Memory B cell (primary cell): ENCODE measurements at regions not wholly inside any gene's neighbourhood (a gene's known extent, or its start where the extent isn't known, plus 50 kb on each side); places are given as distances from the start of the nearest gene placed in this dataset.

Experiments
- ATAC-seq: fragments of 150-1000 bp; cut with Tn5 transposase; 2 replicates; pipeline ENCODE4 v1.10.0; 2021; ENCODE audit warnings: low read depth, mild to moderate bottlenecking, moderate library complexity
- DNase-seq, 2 donors: peaks; one replicate each; pipeline ENCODE4 v3.0.0; 2022; ENCODE audit warnings: low spot score in 2 of 2
- H3K27ac Mint-ChIP-seq: one replicate; pipeline ENCODE4 v1.8.0; 2022; ENCODE audit warnings: mild to moderate bottlenecking, moderate library complexity, mixed read lengths
- H3K27me3 Mint-ChIP-seq: one replicate; pipeline ENCODE4 v1.8.0; 2022; ENCODE audit warnings: mixed read lengths
- H3K36me3 Mint-ChIP-seq: one replicate; pipeline ENCODE4 v1.8.0; 2022; ENCODE audit warnings: mild to moderate bottlenecking, mixed read lengths
- H3K4me1 Mint-ChIP-seq: one replicate; pipeline ENCODE4 v1.8.0; 2022; ENCODE audit warnings: mixed read lengths
- H3K4me3 Mint-ChIP-seq: one replicate; pipeline ENCODE4 v1.8.0; 2022; ENCODE audit warnings: mild to moderate bottlenecking, moderate library complexity, mixed read lengths
- H3K9me3 Mint-ChIP-seq: one replicate; pipeline ENCODE4 v1.8.0; 2022; ENCODE audit warnings: mixed read lengths

DNA sequence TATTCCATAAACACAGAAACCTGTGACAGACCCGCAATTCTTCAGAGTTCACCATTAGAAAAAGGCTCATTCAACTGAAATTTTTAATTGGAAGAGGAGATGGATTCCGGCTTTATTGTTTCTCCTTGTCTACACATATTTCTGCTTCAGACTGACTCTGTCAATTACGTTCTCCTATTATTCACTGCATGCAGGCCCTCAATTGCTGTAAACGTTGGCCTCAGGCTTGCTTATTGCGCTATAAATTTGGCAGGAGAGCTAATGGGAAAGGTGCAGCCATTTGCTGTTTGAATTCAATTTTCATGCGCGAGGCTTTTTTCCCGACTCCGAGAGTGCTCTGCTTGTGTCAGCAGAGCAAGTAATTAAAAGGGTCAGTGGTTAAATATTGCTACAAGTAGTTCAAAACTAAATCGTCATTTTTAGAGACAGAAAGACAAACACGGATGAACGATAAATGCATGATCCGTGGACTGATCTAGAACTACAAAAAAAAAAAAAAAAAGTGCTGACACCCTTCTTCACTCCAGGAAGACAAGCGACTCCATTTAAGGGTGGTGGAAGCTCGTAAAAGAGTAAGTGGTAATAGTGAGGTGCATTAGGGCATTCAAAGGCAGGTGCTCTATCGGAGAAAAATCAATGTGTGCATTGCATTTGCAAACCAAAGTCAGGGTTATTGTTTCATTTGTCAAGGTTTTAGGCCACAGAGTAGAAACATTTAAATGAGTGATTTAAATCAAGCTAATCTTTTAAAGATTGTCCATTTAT lies 841.6 kb upstream of the FRG1 start:
- H3K27ac Mint-ChIP-seq: no peak overlapping the region
- ATAC-seq (no peak), DNase-seq (no peak)
- H3K4me3 Mint-ChIP-seq: no peak overlapping the region
- no peaks in the 10 kb centered on the region for H3K36me3 Mint-ChIP-seq
- peaks cover 1% of the 10 kb centered on the region for H3K9me3 Mint-ChIP-seq
- no peaks in the 10 kb centered on the region for H3K27me3 Mint-ChIP-seq
- H3K4me1 Mint-ChIP-seq: no peaks in the 10 kb centered on the region

GRCh38 chr4:189113389-189113888 lies 827.2 kb upstream of the FRG1 start:
- no peaks in the 10 kb centered on the region for H3K9me3 Mint-ChIP-seq
- no peaks in the 10 kb centered on the region for H3K27me3 Mint-ChIP-seq
- no peaks in the 10 kb centered on the region for H3K4me1 Mint-ChIP-seq
- H3K27ac Mint-ChIP-seq: no peak overlapping the region
- no peaks in the 10 kb centered on the region for H3K36me3 Mint-ChIP-seq
- H3K4me3 Mint-ChIP-seq: no peak overlapping the region
- ATAC-seq (no peak), DNase-seq (no peak)

GRCh38 chr4:189117426-189117825 lies 823.2 kb upstream of the FRG1 start:
- no peak for ATAC-seq
- peaks cover 4% of the 10 kb centered on the region for H3K9me3 Mint-ChIP-seq

GRCh38 chr4:189121336-189121735 lies 819.3 kb upstream of the FRG1 start:
- Mint-ChIP-seq H3K36me3 (no peaks in the 10 kb centered on the region), H3K9me3 (peaks cover 7% of the 10 kb centered on the region), H3K27ac (no peak overlapping the region), H3K27me3 (no peaks in the 10 kb centered on the region), H3K4me3 (no peak overlapping the region), H3K4me1 (no peaks in the 10 kb centered on the region)
- ATAC-seq (no peak), DNase-seq (no peak)

More at GRCh38 chr4:189117426-189117825, 823.2 kb upstream of the FRG1 start:
- Mint-ChIP-seq H3K4me3 (no peak overlapping the region), H3K36me3 (no peaks in the 10 kb centered on the region), H3K4me1 (no peaks in the 10 kb centered on the region), H3K27me3 (no peaks in the 10 kb centered on the region), H3K27ac (no peak overlapping the region)
- no peak for DNase-seq

GRCh38 chr4:189124149-189124758 lies 816.4 kb upstream of the FRG1 start:
- Mint-ChIP-seq H3K27ac (no peak overlapping the region), H3K36me3 (no peaks in the 10 kb centered on the region), H3K9me3 (peaks cover 7% of the 10 kb centered on the region), H3K27me3 (no peaks in the 10 kb centered on the region), H3K4me3 (no peak overlapping the region), H3K4me1 (no peaks in the 10 kb centered on the region)
- ATAC-seq: no peak
- DNase-seq: no peak

DNA sequence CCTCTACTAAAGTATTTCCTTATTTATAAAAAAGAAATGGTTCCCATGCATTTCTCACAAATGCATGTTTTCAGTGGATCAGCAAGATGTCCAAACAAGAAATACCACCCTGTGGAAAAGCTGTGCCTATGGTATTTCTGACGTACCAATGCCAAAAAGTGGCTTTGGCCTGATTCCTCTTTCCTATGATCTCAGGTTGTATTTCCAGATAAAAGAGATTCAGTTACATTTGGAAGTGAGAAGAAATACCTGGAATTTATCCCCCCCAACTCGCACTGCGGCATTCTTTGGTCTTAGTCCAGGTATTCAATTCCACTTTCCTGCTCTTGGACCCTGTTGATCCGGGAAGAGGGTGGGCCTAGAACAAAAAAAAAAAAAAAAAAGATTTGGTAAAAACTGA lies 815.9 kb upstream of the FRG1 start:
- peaks cover 5% of the 10 kb centered on the region for H3K9me3 Mint-ChIP-seq
- no peak for DNase-seq
- H3K4me1 Mint-ChIP-seq: no peaks in the 10 kb centered on the region
- H3K27me3 Mint-ChIP-seq: no peaks in the 10 kb centered on the region
- H3K36me3 Mint-ChIP-seq: no peaks in the 10 kb centered on the region
- no peak overlapping the region for H3K27ac Mint-ChIP-seq
- no peak for ATAC-seq
- no peak overlapping the region for H3K4me3 Mint-ChIP-seq

DNA sequence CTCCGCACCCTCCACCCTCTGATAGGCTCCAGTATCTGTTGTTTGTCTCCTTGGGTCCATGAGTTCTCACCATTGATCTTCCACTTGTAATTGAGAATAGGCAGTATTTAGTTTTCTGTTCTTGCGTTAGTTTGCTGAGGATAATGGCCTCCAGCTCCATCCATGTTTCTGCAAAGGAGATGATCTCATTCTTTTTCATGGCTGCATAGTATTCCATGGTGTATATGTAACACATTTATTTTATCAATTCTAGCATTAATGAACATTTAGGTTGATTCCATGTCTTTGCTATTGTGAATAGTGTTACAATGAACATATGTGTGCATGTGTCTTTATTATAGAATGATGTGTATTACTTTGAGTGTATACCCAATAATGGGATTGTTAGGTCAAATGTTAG lies 814.6 kb upstream of the FRG1 start:
- H3K36me3 Mint-ChIP-seq: no peaks in the 10 kb centered on the region
- no peaks in the 10 kb centered on the region for H3K27me3 Mint-ChIP-seq
- H3K4me1 Mint-ChIP-seq: no peaks in the 10 kb centered on the region
- DNase-seq: no peak
- H3K4me3 Mint-ChIP-seq: no peak overlapping the region
- ATAC-seq: no peak
- peaks cover 5% of the 10 kb centered on the region for H3K9me3 Mint-ChIP-seq
- H3K27ac Mint-ChIP-seq: no peak overlapping the region

GRCh38 chr4:189128341-189128740 lies 812.3 kb upstream of the FRG1 start:
- Mint-ChIP-seq H3K4me1 (no peaks in the 10 kb centered on the region), H3K27me3 (no peaks in the 10 kb centered on the region), H3K9me3 (peaks cover 5% of the 10 kb centered on the region), H3K36me3 (no peaks in the 10 kb centered on the region), H3K27ac (no peak overlapping the region), H3K4me3 (no peak overlapping the region)
- no peak for DNase-seq
- ATAC-seq: no peak

GRCh38 chr4:189129044-189129694 lies 811.5 kb upstream of the FRG1 start:
- ATAC-seq: no peak
- no peak for DNase-seq
- H3K27ac Mint-ChIP-seq: no peak overlapping the region
- no peaks in the 10 kb centered on the region for H3K4me1 Mint-ChIP-seq
- no peaks in the 10 kb centered on the region for H3K27me3 Mint-ChIP-seq
- peaks cover 5% of the 10 kb centered on the region for H3K9me3 Mint-ChIP-seq
- H3K36me3 Mint-ChIP-seq: no peaks in the 10 kb centered on the region
- no peak overlapping the region for H3K4me3 Mint-ChIP-seq

GRCh38 chr4:189131118-189131517 lies 809.6 kb upstream of the FRG1 start:
- no peaks in the 10 kb centered on the region for H3K4me1 Mint-ChIP-seq
- ATAC-seq (no peak), DNase-seq (no peak)
- H3K36me3 Mint-ChIP-seq: no peaks in the 10 kb centered on the region
- peaks cover 5% of the 10 kb centered on the region for H3K9me3 Mint-ChIP-seq
- no peak overlapping the region for H3K4me3 Mint-ChIP-seq
- no peak overlapping the region for H3K27ac Mint-ChIP-seq
- no peaks in the 10 kb centered on the region for H3K27me3 Mint-ChIP-seq

DNA sequence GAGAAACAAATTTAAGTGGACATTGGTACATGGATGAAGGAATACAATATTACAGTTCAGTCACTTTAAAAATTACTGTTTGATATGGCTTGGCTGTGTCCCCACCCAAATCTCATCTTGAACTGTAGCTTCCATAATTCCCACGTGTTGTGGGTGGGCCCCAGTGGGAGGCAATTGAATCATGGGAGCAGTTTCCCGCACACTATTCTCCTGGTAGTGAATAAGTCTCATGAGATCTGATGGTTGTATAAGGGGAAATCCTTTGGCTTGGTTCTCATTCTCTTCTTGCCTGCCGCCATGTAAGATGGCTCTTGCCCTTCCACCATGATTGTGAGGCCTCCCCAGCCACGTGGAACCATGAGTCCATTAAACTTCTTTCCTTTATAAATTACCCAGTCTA lies 804.2 kb upstream of the FRG1 start:
- Mint-ChIP-seq H3K36me3 (no peaks in the 10 kb centered on the region), H3K27ac (no peak overlapping the region), H3K4me1 (no peaks in the 10 kb centered on the region), H3K27me3 (no peaks in the 10 kb centered on the region), H3K4me3 (no peak overlapping the region), H3K9me3 (peaks cover 3% of the 10 kb centered on the region)
- DNase-seq (no peak), ATAC-seq (no peak)

DNA sequence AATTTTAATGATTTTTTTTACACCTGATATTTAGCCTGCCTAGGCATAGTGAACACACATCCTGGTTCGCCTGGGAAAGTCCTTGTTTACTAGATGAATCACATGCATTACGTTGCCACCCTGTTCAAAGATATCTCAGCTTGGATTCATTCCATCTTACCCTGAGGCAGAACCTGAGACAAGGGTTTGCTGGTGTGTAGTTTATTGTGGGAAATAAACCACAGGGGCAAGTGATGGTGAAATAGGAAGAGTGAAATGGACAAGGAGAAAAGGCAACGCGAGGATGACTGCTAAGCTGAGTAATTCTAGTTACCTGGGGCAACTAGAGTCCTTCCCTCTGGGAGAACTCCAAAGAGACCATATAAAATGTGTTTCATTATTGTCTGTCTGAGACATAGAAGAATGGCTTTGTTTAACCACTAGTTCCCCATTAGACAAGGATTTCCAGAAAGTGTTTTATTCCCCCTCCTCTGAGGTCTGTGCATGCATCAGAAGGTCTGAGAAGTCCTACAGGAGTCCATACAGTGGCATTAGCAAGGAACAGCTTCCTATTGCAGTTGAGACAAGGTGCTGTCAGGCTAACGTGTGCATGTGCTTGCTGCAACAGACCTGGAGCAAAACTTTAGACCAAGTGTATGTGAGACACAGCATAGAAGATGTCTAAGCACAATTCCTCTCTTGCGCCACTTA lies 797.3 kb upstream of the FRG1 start:
- Mint-ChIP-seq H3K27ac (no peak overlapping the region), H3K36me3 (no peaks in the 10 kb centered on the region), H3K27me3 (no peaks in the 10 kb centered on the region), H3K9me3 (peaks cover 2% of the 10 kb centered on the region), H3K4me3 (no peak overlapping the region), H3K4me1 (no peaks in the 10 kb centered on the region)
- DNase-seq: no peak
- ATAC-seq: no peak

DNA sequence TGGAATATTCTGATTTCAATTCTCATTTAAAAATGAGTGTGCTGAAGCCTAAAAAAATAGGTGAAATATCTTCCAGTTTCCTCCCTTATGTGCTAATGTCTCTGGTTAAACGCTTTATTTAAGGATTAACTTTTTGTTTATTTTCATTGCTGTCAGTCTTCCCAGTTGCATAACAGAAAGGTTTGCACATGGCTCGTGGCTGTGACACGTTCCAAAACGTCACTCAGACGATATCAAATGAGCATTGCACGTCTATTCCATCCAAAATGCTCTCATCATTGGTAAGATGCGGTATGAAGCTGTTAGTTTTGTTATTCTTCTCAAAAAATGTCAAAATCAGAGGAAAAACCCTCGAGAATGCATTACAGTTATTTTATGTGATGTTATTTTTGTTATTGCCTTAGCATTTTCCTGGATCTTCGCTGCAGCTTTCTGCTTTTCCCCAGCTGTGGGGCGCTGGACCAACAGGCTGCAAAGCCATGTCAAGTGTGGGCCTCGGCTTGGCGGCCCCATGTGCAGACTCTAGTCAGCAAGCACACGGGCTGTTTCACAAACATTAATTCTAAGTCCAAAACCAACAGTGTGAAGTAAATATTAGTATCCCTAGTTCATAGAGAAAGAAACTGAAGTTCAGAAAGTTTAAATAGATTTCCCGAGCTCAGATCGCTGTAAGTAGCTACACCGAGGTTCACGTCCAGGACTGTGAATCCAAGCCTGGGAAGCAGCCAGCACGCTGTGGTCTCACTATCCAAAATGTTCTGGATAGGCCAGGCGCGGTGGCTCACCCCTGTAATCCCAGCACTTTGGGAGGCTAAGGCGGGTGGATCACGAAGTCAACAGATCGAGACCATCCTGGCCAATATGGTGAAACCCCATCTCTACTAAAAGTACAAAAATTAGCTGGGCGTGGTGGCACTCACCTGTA lies 793.4 kb upstream of the FRG1 start:
- H3K4me3 Mint-ChIP-seq: no peak overlapping the region
- no peak for ATAC-seq
- H3K27me3 Mint-ChIP-seq: no peaks in the 10 kb centered on the region
- H3K4me1 Mint-ChIP-seq: no peaks in the 10 kb centered on the region
- no peak overlapping the region for H3K27ac Mint-ChIP-seq
- H3K36me3 Mint-ChIP-seq: no peaks in the 10 kb centered on the region
- DNase-seq: no peak
- H3K9me3 Mint-ChIP-seq: peaks cover 5% of the 10 kb centered on the region
